ENCODE measurements at regions not wholly inside any gene's neighbourhood (a gene's known extent, or its start where the extent isn't known, plus 50 kb on each side); places are given as distances from the start of the nearest gene placed in this dataset.

- TF ChIP-seq ELF1 (IDR thresholded peaks at IDR 0.05; ENCODE audit: borderline replicate concordance, low read depth) (no peak), SP1 (IDR thresholded peaks at IDR 0.05; ENCODE audit: low read depth) (no peak), CTCF (IDR thresholded peaks at IDR 0.05 in 2 of 3, conservative IDR thresholded peaks at IDR 0.05 in 1 of 3; ENCODE audit: borderline replicate concordance in 1 of 3, insufficient read depth in 1 of 3, low read depth in 2 of 3, low read length in 2 of 3) (no peak), SRF (IDR thresholded peaks at IDR 0.05; ENCODE audit: low read depth) (no peak), POLR2AphosphoS5 (IDR thresholded peaks at IDR 0.05; ENCODE audit: low read depth, low read length) (no peak), FOSL1 (IDR thresholded peaks at IDR 0.05; ENCODE audit: low read depth) (no peak), POLR2A (IDR thresholded peaks at IDR 0.05; ENCODE audit: borderline replicate concordance, extremely low read depth, insufficient read depth, insufficient read length) (no peak), YY1 (IDR thresholded peaks at IDR 0.05; ENCODE audit: extremely low read depth, insufficient replicate concordance, low read depth, low read length) (no peak), EZH2phosphoT487 (IDR thresholded peaks at IDR 0.05; ENCODE audit: borderline replicate concordance) (no peak), JUND (IDR thresholded peaks at IDR 0.05) (no peak), REST (IDR thresholded peaks at IDR 0.05; ENCODE audit: low read depth) (no peak), ZBTB33 (IDR thresholded peaks at IDR 0.05; ENCODE audit: extremely low read depth, insufficient replicate concordance, low read length) (no peak), EZH2 (IDR thresholded peaks at IDR 0.05) (no peak), RAD21 (IDR thresholded peaks at IDR 0.05; ENCODE audit: low read depth) (no peak)
Measured at GRCh38 chr13:103283451-103283820, 217.2 kb upstream of the SLC10A2 start.

All from HCT116 (cell line).